ENCODE measurements at regions not wholly inside any gene's neighbourhood (a gene's known extent, or its start where the extent isn't known, plus 50 kb on each side); places are given as distances from the start of the nearest gene placed in this dataset.

GRCh38 chr11:57083641-57084385 lies 95.1 kb downstream of the OR5AK2 start:
- no peak for DNase-seq (ENCODE audit: low read depth, low spot score)
- in situ Hi-C loops (cut with HindIII; ENCODE audit: low sequenced_read_pairs) = no loop called here
- H3K4me3 ChIP-seq (ENCODE audit: low read depth, low read length) = no peak overlapping the region
- TF ChIP-seq CTCF (IDR thresholded peaks at IDR 0.05; ENCODE audit: low read depth, low read length) = no peak

- TF ChIP-seq CTCF (IDR thresholded peaks at IDR 0.05; ENCODE audit: low read depth, low read length) = peak; percentile 24
Observed at GRCh38 chr11:57085611-57086010, 96.1 kb upstream of the LRRC55 start.

GRCh38 chr11:57087991-57088390 lies 93.8 kb upstream of the LRRC55 start:
- DNase-seq (ENCODE audit: low read depth, low spot score) = no peak
- TF ChIP-seq CTCF (IDR thresholded peaks at IDR 0.05; ENCODE audit: low read depth, low read length) = no peak
- in situ Hi-C loops (cut with HindIII; ENCODE audit: low sequenced_read_pairs) = no loop called here
- no peak overlapping the region for H3K4me3 ChIP-seq (ENCODE audit: low read depth, low read length)

More at GRCh38 chr11:57085611-57086010, 96.1 kb upstream of the LRRC55 start:
- DNase-seq (ENCODE audit: low read depth, low spot score) = no peak
- H3K4me3 ChIP-seq (ENCODE audit: low read depth, low read length) = no peak overlapping the region
- in situ Hi-C loops (cut with HindIII; ENCODE audit: low sequenced_read_pairs) = no loop called here

- in situ Hi-C loops (cut with HindIII; ENCODE audit: low sequenced_read_pairs) = no loop called here
- DNase-seq (ENCODE audit: low read depth, low spot score) = no peak
- TF ChIP-seq CTCF (IDR thresholded peaks at IDR 0.05; ENCODE audit: low read depth, low read length) = no peak
- H3K4me3 ChIP-seq (ENCODE audit: low read depth, low read length) = no peak overlapping the region
Observed at GRCh38 chr11:57092028-57092698, 89.6 kb upstream of the LRRC55 start.

- no peak for TF ChIP-seq CTCF (IDR thresholded peaks at IDR 0.05; ENCODE audit: low read depth, low read length)
- H3K4me3 ChIP-seq (ENCODE audit: low read depth, low read length) = no peak overlapping the region
- in situ Hi-C loops (cut with HindIII; ENCODE audit: low sequenced_read_pairs) = no loop called here
- no peak for DNase-seq (ENCODE audit: low read depth, low spot score)
Observed at GRCh38 chr11:57094181-57094935, 87.4 kb upstream of the LRRC55 start.

- in situ Hi-C loops (cut with HindIII; ENCODE audit: low sequenced_read_pairs) = no loop called here
- TF ChIP-seq CTCF (IDR thresholded peaks at IDR 0.05; ENCODE audit: low read depth, low read length) = no peak
- H3K4me3 ChIP-seq (ENCODE audit: low read depth, low read length) = no peak overlapping the region
- DNase-seq (ENCODE audit: low read depth, low spot score) = no peak
Observed at GRCh38 chr11:57095417-57095816, 86.3 kb upstream of the LRRC55 start.

Data from astrocyte of the spinal cord (primary cell).